Activated effector memory CD4-positive, alpha-beta T cell treated with Interleukin-2 at 50 U/mL for 16 hours (primary cell): ENCODE measurements at regions not wholly inside any gene's neighbourhood (a gene's known extent, or its start where the extent isn't known, plus 50 kb on each side); places are given as distances from the start of the nearest gene placed in this dataset.

Experiments used
- DNase-seq: peaks from one replicate; pipeline ENCODE4 v3.0.0-alpha.2; 2020

- DNase-seq = no peak
Measured at GRCh38 chr11:80082406-80082805, 641.6 kb upstream of the TENM4 start.

- no peak for DNase-seq
Measured at GRCh38 chr11:80077113-80077512, 636.3 kb upstream of the TENM4 start.

- DNase-seq = no peak
Measured at GRCh38 chr11:80074837-80075236, 634.0 kb upstream of the TENM4 start.

GRCh38 chr11:80066291-80066690, 625.5 kb upstream of the TENM4 start:
- no peak for DNase-seq

- DNase-seq = no peak
Measured at GRCh38 chr11:80065086-80065485, 624.3 kb upstream of the TENM4 start.

- no peak for DNase-seq
Measured at GRCh38 chr11:80061056-80061455, 620.2 kb upstream of the TENM4 start.

- DNase-seq = no peak
Measured at GRCh38 chr11:80054582-80055165, 613.8 kb upstream of the TENM4 start.

GRCh38 chr11:80048513-80048912, 607.7 kb upstream of the TENM4 start:
- no peak for DNase-seq

- no peak for DNase-seq
Measured at GRCh38 chr11:80041136-80042000, 600.5 kb upstream of the TENM4 start.

- no peak for DNase-seq
Measured at GRCh38 chr11:80034801-80035200, 594.0 kb upstream of the TENM4 start.

- DNase-seq = no peak
Measured at GRCh38 chr11:80031014-80031600, 590.3 kb upstream of the TENM4 start.

- DNase-seq = no peak
Measured at GRCh38 chr11:80028998-80029397, 588.2 kb upstream of the TENM4 start.

- no peak for DNase-seq
Measured at GRCh38 chr11:80024119-80024518, 583.3 kb upstream of the TENM4 start.

- DNase-seq = no peak
Measured at GRCh38 chr11:80023386-80023785, 582.6 kb upstream of the TENM4 start.

GRCh38 chr11:80010536-80010935, 569.7 kb upstream of the TENM4 start:
- no peak for DNase-seq

- DNase-seq = no peak
Measured at GRCh38 chr11:80009081-80009480, 568.3 kb upstream of the TENM4 start.

GRCh38 chr11:80007616-80008015, 566.8 kb upstream of the TENM4 start:
- DNase-seq = no peak

GRCh38 chr11:79990141-79990540, 549.3 kb upstream of the TENM4 start:
- DNase-seq = no peak

- DNase-seq = no peak
Measured at GRCh38 chr11:79982185-79982584, 541.4 kb upstream of the TENM4 start.

- no peak for DNase-seq
Measured at GRCh38 chr11:79980916-79981315, 540.1 kb upstream of the TENM4 start.

GRCh38 chr11:79973721-79974617, 533.1 kb upstream of the TENM4 start:
- no peak for DNase-seq

- no peak for DNase-seq
Measured at GRCh38 chr11:79971255-79971654, 530.4 kb upstream of the TENM4 start.

- DNase-seq = no peak
Measured at GRCh38 chr11:79966592-79966991, 525.8 kb upstream of the TENM4 start.
